Gastroesophageal sphincter (tissue), 4 donors: ENCODE measurements at regions not wholly inside any gene's neighbourhood (a gene's known extent, or its start where the extent isn't known, plus 50 kb on each side); places are given as distances from the start of the nearest gene placed in this dataset.

ENCODE experiments used
- ATAC-seq: fragments of 150-250 bp; one replicate; pipeline ENCODE4 v1.9.1; 2016; ENCODE audit warnings: mild to moderate bottlenecking, moderate library complexity
- H3K27ac ChIP-seq, 4 donors: fragments of 200-600 bp; sonication (generic) in 3 of 4; 1 replicate in 3 of 4; 2 replicates in 1 of 4; pipeline ENCODE4 v1.5.1; 2016 to 2019
- H3K27me3 ChIP-seq: fragments of 200-600 bp; sonication (generic); one replicate; pipeline ENCODE4 v1.5.1; 2019
- H3K36me3 ChIP-seq, 2 donors: fragments of 200-600 bp; sonication (generic); one replicate each; pipeline ENCODE4 v1.5.1; 2019; ENCODE audit warnings: control low read depth in 1 of 2
- H3K4me1 ChIP-seq, 3 donors: fragments of 200-600 bp; sonication (generic); 1 replicate in 2 of 3; 2 replicates in 1 of 3; pipeline ENCODE4 v1.5.1; 2016 to 2019; ENCODE audit warnings: control low read depth in 2 of 3
- H3K4me3 ChIP-seq, 2 donors: fragments of 200-600 bp; sonication (generic); one replicate each; pipeline ENCODE4 v1.5.1; 2019; ENCODE audit warnings: mild to moderate bottlenecking in 1 of 2, moderate library complexity in 1 of 2
- H3K9me3 ChIP-seq, 3 donors: fragments of 200-600 bp; sonication (generic); one replicate each; pipeline ENCODE4 v1.5.1; 2017 to 2019; ENCODE audit warnings: control low read depth in 2 of 3
- CTCF ChIP-seq, 4 experiments: fragments of 200-600 bp in 2 of 4; fragments of 450-650 bp in 2 of 4; sonication (generic) in 1 of 4; IDR thresholded peaks; one replicate each; pipeline ENCODE4 v1.5.1; 2017 to 2019; ENCODE audit warnings: antibody characterized with exemption in 4 of 4, mild to moderate bottlenecking in 2 of 4, moderate library complexity in 2 of 4
- EP300 ChIP-seq: sonication (generic); formaldehyde crosslinking; IDR thresholded peaks from one replicate; pipeline ENCODE4 v1.6.1; 2017; ENCODE audit warnings: antibody characterized with exemption, mild to moderate bottlenecking
- POLR2A ChIP-seq, 2 donors: fragments of 450-650 bp; IDR thresholded peaks; one replicate each; pipeline ENCODE4 v1.6.1; 2017; ENCODE audit warnings: antibody characterized with exemption in 2 of 2, mild to moderate bottlenecking in 2 of 2, moderate library complexity in 1 of 2
- POLR2AphosphoS5 ChIP-seq: sonication (generic); formaldehyde crosslinking; IDR thresholded peaks from one replicate; pipeline ENCODE4 v1.6.1; 2017; ENCODE audit warnings: antibody characterized with exemption
- WGBS, 2 donors: methylation state at CpG; one replicate each; pipeline ENCODE4 v1.1.5; 2018; ENCODE audit warnings: low coverage in 1 of 2; 5-methylcytosine and 5-hydroxymethylcytosine counted together

GRCh38 chr14:87321548-87321947 lies 671.4 kb downstream of the GALC start:
- H3K9me3 ChIP-seq, result no peaks in the 10 kb centered on the region
- no peak overlapping the region for H3K4me3 ChIP-seq
- no peaks in the 10 kb centered on the region for H3K36me3 ChIP-seq
- TF ChIP-seq POLR2AphosphoS5, result no peak
- TF ChIP-seq POLR2A (IDR thresholded peaks at IDR 0.05), result no peak
- no peak for TF ChIP-seq EP300
- no peak for TF ChIP-seq CTCF (IDR thresholded peaks at IDR 0.05)
- no peak overlapping the region for H3K27ac ChIP-seq
- 89 to 96% methylated on average over 1 of the region's 1 CpG for WGBS, 2 donors
- H3K4me1 ChIP-seq, result no peaks in the 10 kb centered on the region
- no peak for ATAC-seq
- no peaks in the 10 kb centered on the region for H3K27me3 ChIP-seq

- H3K27ac ChIP-seq, result no peak overlapping the region
- no peaks in the 10 kb centered on the region for H3K4me1 ChIP-seq
- H3K9me3 ChIP-seq, result no peaks in the 10 kb centered on the region
- no peaks in the 10 kb centered on the region for H3K27me3 ChIP-seq
- no peaks in the 10 kb centered on the region for H3K36me3 ChIP-seq
- TF ChIP-seq CTCF (IDR thresholded peaks at IDR 0.05) (no peak), POLR2A (IDR thresholded peaks at IDR 0.05) (no peak), POLR2AphosphoS5 (no peak), EP300 (no peak)
- WGBS, 2 donors, result 88 to 100% methylated on average over 3 of the region's 3 CpGs
- ATAC-seq, result no peak
- no peak overlapping the region for H3K4me3 ChIP-seq
Observed at GRCh38 chr14:87312894-87313205, 680.1 kb downstream of the GALC start.

GRCh38 chr14:87312169-87312893 lies 680.7 kb downstream of the GALC start:
- no peak for ATAC-seq
- Histone ChIP-seq H3K4me1 (no peaks in the 10 kb centered on the region), H3K36me3 (no peaks in the 10 kb centered on the region), H3K4me3 (no peak overlapping the region), H3K27ac (no peak overlapping the region), H3K9me3 (no peaks in the 10 kb centered on the region), H3K27me3 (no peaks in the 10 kb centered on the region)
- TF ChIP-seq CTCF (IDR thresholded peaks at IDR 0.05) (no peak), EP300 (no peak), POLR2AphosphoS5 (no peak), POLR2A (IDR thresholded peaks at IDR 0.05) (no peak)
- 46 to 64% methylated on average over 5 to 7 of the region's 7 CpGs for WGBS, 2 donors

GRCh38 chr14:87309557-87309956 lies 683.4 kb downstream of the GALC start:
- WGBS, 2 donors, result 56 to 67% methylated on average over 2 of the region's 2 CpGs
- no peak for TF ChIP-seq CTCF (IDR thresholded peaks at IDR 0.05)
- TF ChIP-seq POLR2A (IDR thresholded peaks at IDR 0.05), result no peak
- no peak for TF ChIP-seq POLR2AphosphoS5
- no peak for TF ChIP-seq EP300
- Histone ChIP-seq H3K4me1 (no peaks in the 10 kb centered on the region), H3K9me3 (no peaks in the 10 kb centered on the region), H3K27me3 (no peaks in the 10 kb centered on the region), H3K27ac (no peak overlapping the region), H3K4me3 (no peak overlapping the region), H3K36me3 (no peaks in the 10 kb centered on the region)
- no peak for ATAC-seq

- WGBS, 2 donors, result 100% methylated on average over 1 of the region's 1 CpG; no CpG with 5 or more reads in 1 of the 2 donors
- ATAC-seq, result no peak
Observed at GRCh38 chr14:87306409-87307168, 686.4 kb downstream of the GALC start.

More at GRCh38 chr14:87306409-87307168, 686.4 kb downstream of the GALC start:
- Histone ChIP-seq H3K4me3 (no peak overlapping the region), H3K4me1 (no peaks in the 10 kb centered on the region), H3K9me3 (no peaks in the 10 kb centered on the region), H3K27ac (no peak overlapping the region), H3K36me3 (no peaks in the 10 kb centered on the region), H3K27me3 (no peaks in the 10 kb centered on the region)
- TF ChIP-seq CTCF (IDR thresholded peaks at IDR 0.05) (no peak), EP300 (no peak), POLR2A (IDR thresholded peaks at IDR 0.05) (no peak), POLR2AphosphoS5 (no peak)
